Epithelial cell of esophagus (primary cell): ENCODE measurements at regions not wholly inside any gene's neighbourhood (a gene's known extent, or its start where the extent isn't known, plus 50 kb on each side); places are given as distances from the start of the nearest gene placed in this dataset.

Experiments used
- DNase-seq: peaks from one replicate; pipeline ENCODE4 v3.0.0; 2010; ENCODE audit warnings: low read depth
- H3K4me3 ChIP-seq: 2 replicates; pipeline ENCODE4 v1.5.1; 2011; ENCODE audit warnings: mild to moderate bottlenecking, low read length, control low read depth
- CTCF ChIP-seq: IDR thresholded peaks from 2 replicates; pipeline ENCODE4 v1.5.1; 2011; ENCODE audit warnings: low read depth, mild to moderate bottlenecking, low read length, control low read depth, inconsistent platforms; ENCODE audit not compliant: insufficient read depth; ENCODE audit errors: missing control alignments

GRCh38 chr14:61636291-61636690, 59.0 kb upstream of the HIF1A start:
- no peak for DNase-seq
- H3K4me3 ChIP-seq = no peak overlapping the region
- no peak for TF ChIP-seq CTCF

- TF ChIP-seq CTCF = no peak
- DNase-seq = no peak
- no peak overlapping the region for H3K4me3 ChIP-seq
Observed at GRCh38 chr14:61636779-61637178, 58.5 kb upstream of the HIF1A start.

GRCh38 chr14:61638595-61639387, 56.5 kb upstream of the HIF1A start:
- H3K4me3 ChIP-seq = no peak overlapping the region
- TF ChIP-seq CTCF = no peak
- DNase-seq = no peak

- DNase-seq = no peak
- no peak for TF ChIP-seq CTCF
- no peak overlapping the region for H3K4me3 ChIP-seq
Observed at GRCh38 chr14:61640158-61641136, 54.9 kb upstream of the HIF1A start.

- peak; percentile 74 for DNase-seq
- no peak for TF ChIP-seq CTCF
- H3K4me3 ChIP-seq = no peak overlapping the region
Observed at GRCh38 chr14:61641914-61642613, 53.2 kb upstream of the HIF1A start.

GRCh38 chr14:61642614-61642982, 52.7 kb upstream of the HIF1A start:
- DNase-seq = peak; percentile 58
- TF ChIP-seq CTCF = no peak
- no peak overlapping the region for H3K4me3 ChIP-seq
